Neural progenitor cell (in vitro differentiated cells): ENCODE measurements at regions not wholly inside any gene's neighbourhood (a gene's known extent, or its start where the extent isn't known, plus 50 kb on each side); places are given as distances from the start of the nearest gene placed in this dataset.

ENCODE experiments used
- DNase-seq: peaks from one replicate; pipeline ENCODE4 v3.0.0-alpha.2; 2016; ENCODE audit warnings: low spot score
- H2AFZ ChIP-seq: fragments of 200-600 bp; sonication (generic); replicated peaks from 2 replicates; pipeline ENCODE4 v1.6.1; 2016; ENCODE audit warnings: antibody characterized with exemption
- H3F3A ChIP-seq: fragments of 200-600 bp; sonication (generic); 2 replicates; pipeline ENCODE4 v1.6.1; 2016; ENCODE audit warnings: antibody characterized with exemption, low read depth
- H3K27ac ChIP-seq: fragments of 200-600 bp; sonication (generic); 2 replicates; pipeline ENCODE4 v1.5.1; 2016; ENCODE audit warnings: mild to moderate bottlenecking
- H3K27me3 ChIP-seq: fragments of 200-600 bp; sonication (generic); 2 replicates; pipeline ENCODE4 v1.6.1; 2016; ENCODE audit warnings: mild to moderate bottlenecking, moderate library complexity
- H3K36me3 ChIP-seq: fragments of 200-600 bp; sonication (generic); 2 replicates; pipeline ENCODE4 v1.5.1; 2016
- H3K4me1 ChIP-seq: fragments of 200-600 bp; sonication (generic); 2 replicates; pipeline ENCODE4 v1.6.1; 2016; ENCODE audit warnings: mixed run types
- H3K4me2 ChIP-seq: fragments of 200-600 bp; sonication (generic); 2 replicates; pipeline ENCODE4 v1.6.1; 2016
- H3K4me3 ChIP-seq: fragments of 200-600 bp; sonication (generic); 2 replicates; pipeline ENCODE4 v1.5.1; 2016
- H3K79me2 ChIP-seq: fragments of 200-600 bp; sonication (generic); 2 replicates; pipeline ENCODE4 v1.6.1; 2016; ENCODE audit warnings: low read depth
- H3K9ac ChIP-seq: fragments of 200-600 bp; sonication (generic); 2 replicates; pipeline ENCODE4 v1.6.1; 2016
- H3K9me3 ChIP-seq: fragments of 200-600 bp; sonication (generic); 2 replicates; pipeline ENCODE4 v1.5.1; 2016; ENCODE audit warnings: low read depth
- H4K20me1 ChIP-seq: fragments of 200-600 bp; sonication (generic); 2 replicates; pipeline ENCODE4 v1.6.1; 2016; ENCODE audit warnings: low read depth
- H3K27ac Mint-ChIP-seq: 3 replicates; pipeline ENCODE4 v1.8.0; 2021; ENCODE audit warnings: mixed read lengths
- H3K27me3 Mint-ChIP-seq: 2 replicates; pipeline ENCODE4 v1.8.0; 2022; ENCODE audit warnings: low read depth, mild to moderate bottlenecking, inconsistent platforms, moderate library complexity, mixed read lengths; ENCODE audit not compliant: insufficient read depth
- H3K36me3 Mint-ChIP-seq: 3 replicates; pipeline ENCODE4 v1.8.0; 2021; ENCODE audit warnings: mixed read lengths
- H3K4me1 Mint-ChIP-seq: 3 replicates; pipeline ENCODE4 v1.8.0; 2021; ENCODE audit warnings: mixed read lengths
- H3K4me3 Mint-ChIP-seq: 3 replicates; pipeline ENCODE4 v1.8.0; 2021; ENCODE audit warnings: mild to moderate bottlenecking, moderate library complexity, mixed read lengths
- H3K9me3 Mint-ChIP-seq: 3 replicates; pipeline ENCODE4 v1.8.0; 2020; ENCODE audit warnings: mixed read lengths
- CTCF ChIP-seq: fragments of 200-600 bp; sonication (generic); IDR thresholded peaks from 2 replicates; pipeline ENCODE4 v1.5.1; 2017; ENCODE audit warnings: antibody characterized with exemption, mild to moderate bottlenecking
- EZH2 ChIP-seq: fragments of 200-600 bp; sonication (generic); IDR thresholded peaks from 2 replicates; pipeline ENCODE4 v1.6.1; 2017; ENCODE audit warnings: antibody characterized with exemption, mild to moderate bottlenecking, moderate library complexity
- EZH2phosphoT487 ChIP-seq: fragments of 200-600 bp; sonication (generic); IDR thresholded peaks from 2 replicates; pipeline ENCODE4 v1.6.1; 2017; ENCODE audit warnings: antibody characterized with exemption

DNA sequence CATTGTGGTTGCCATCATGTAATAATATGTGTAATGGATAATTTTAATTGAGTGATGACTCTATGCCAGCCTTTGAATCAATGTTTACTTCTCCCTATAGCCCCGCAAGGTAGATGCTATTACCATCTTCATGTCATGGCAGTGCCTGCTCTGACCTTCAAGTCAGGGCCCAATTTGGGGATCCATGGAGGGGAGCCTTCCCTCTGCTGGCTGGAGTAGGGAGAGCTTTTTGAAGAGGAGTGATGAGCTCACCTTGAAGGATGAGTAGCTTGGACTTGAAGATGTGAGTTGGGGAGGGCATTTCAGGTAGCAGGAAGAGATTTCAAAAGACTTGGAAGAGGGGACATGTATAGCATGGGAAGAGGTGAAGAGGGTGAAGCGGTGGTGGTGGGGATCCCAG, 189.2 kb downstream of the FOXD2 start:
- H3K36me3 ChIP-seq = no peaks in the 10 kb centered on the region
- no peaks in the 10 kb centered on the region for H3K36me3 Mint-ChIP-seq
- H3K4me1 Mint-ChIP-seq = peaks cover 8% of the 10 kb centered on the region
- H3K9me3 ChIP-seq = no peaks in the 10 kb centered on the region
- no peaks in the 10 kb centered on the region for H3F3A ChIP-seq
- no peaks in the 10 kb centered on the region for H3K4me1 ChIP-seq
- H3K27ac Mint-ChIP-seq = no peak overlapping the region
- peaks cover 17% of the 10 kb centered on the region for H3K27me3 Mint-ChIP-seq
- H3K9ac ChIP-seq = no peak overlapping the region
- peaks cover 7% of the 10 kb centered on the region for H3K27me3 ChIP-seq
- DNase-seq = peak; percentile 20
- H3K4me3 Mint-ChIP-seq = no peak overlapping the region
- H3K27ac ChIP-seq = no peak overlapping the region
- H3K79me2 ChIP-seq = no peaks in the 10 kb centered on the region
- H2AFZ ChIP-seq = no peak overlapping the region
- H3K4me3 ChIP-seq = no peak overlapping the region
- no peak for TF ChIP-seq EZH2phosphoT487
- peak; percentile 19 for TF ChIP-seq CTCF
- H4K20me1 ChIP-seq = no peaks in the 10 kb centered on the region
- no peak overlapping the region for H3K4me2 ChIP-seq
- no peaks in the 10 kb centered on the region for H3K9me3 Mint-ChIP-seq

DNA sequence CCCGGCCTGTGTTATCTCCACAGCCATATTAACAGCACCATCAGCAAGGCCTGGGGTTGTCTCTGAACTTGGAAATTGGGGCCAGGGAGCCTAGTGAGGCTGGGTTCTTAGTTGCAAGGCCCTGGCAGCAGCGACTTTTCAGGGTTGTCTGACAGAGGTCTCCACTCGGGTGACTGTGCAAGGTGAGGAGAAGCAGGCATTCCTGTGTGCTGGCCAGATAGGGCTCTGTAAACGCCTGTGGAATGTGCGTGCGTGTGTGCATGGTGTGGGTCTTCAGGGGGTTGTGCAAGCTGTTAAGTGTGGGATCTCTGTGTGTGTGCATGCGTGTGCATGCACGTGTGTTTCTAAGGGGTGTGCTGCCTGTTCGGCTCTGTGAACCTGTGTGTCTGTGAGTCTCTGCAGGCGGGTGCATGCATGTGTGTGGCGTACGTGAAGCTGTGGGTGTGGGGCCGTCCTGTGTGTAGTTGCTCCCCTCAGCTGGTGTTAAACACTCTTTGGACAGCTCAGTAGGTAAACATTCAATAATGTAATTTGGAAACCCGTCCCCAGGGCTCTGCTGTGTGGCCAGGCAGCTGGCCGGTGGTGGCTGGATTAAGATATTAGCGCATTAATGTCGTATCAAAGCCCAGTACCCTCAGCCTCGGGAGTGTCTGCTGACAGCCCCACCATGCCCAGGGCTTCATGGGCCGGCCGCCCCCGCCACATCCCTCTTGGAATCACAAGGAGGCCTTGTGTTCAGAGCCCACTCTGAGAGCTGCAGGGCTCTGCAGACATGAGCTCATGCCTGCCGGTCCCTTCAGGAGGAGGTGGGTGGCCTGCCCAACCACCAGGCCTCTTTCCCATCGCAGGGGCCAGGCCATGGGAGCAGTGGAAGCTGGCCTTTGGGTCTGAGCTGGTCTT, 189.9 kb downstream of the FOXD2 start:
- H3K9me3 ChIP-seq = no peaks in the 10 kb centered on the region
- H3K4me3 ChIP-seq = no peak overlapping the region
- no peak for DNase-seq
- peaks cover 10% of the 10 kb centered on the region for H3K27me3 ChIP-seq
- no peak overlapping the region for H2AFZ ChIP-seq
- no peak overlapping the region for H3K27ac ChIP-seq
- H3K27me3 Mint-ChIP-seq = peaks cover 15% of the 10 kb centered on the region
- H3K4me1 Mint-ChIP-seq = peaks cover 8% of the 10 kb centered on the region
- no peaks in the 10 kb centered on the region for H4K20me1 ChIP-seq
- H3K9me3 Mint-ChIP-seq = no peaks in the 10 kb centered on the region
- H3K79me2 ChIP-seq = no peaks in the 10 kb centered on the region
- H3K36me3 ChIP-seq = no peaks in the 10 kb centered on the region
- no peak for TF ChIP-seq EZH2phosphoT487
- TF ChIP-seq CTCF = no peak
- no peak for TF ChIP-seq EZH2
- no peaks in the 10 kb centered on the region for H3K4me1 ChIP-seq
- no peak overlapping the region for H3K4me3 Mint-ChIP-seq
- H3K27ac Mint-ChIP-seq = no peak overlapping the region
- no peak overlapping the region for H3K9ac ChIP-seq
- no peaks in the 10 kb centered on the region for H3K36me3 Mint-ChIP-seq
- no peak overlapping the region for H3K4me2 ChIP-seq
- no peaks in the 10 kb centered on the region for H3F3A ChIP-seq

DNA sequence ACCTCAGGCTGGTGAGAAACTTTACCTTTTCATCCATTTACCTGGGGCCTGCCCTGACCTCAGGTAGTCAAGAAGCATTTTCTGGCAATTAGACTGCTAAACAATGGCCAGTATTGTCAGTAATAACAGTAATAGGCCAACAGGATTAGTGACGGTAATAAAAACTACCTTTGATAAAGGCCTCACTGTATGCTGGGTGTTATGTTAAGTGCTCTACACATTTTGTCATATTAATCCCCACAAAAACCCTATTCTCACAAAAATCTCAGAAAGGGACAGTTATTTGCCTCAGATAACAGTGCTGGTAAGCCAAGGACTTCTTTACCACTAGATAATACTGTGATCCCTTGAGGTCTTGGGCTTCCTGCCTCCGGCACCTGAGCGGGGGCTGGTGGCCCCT, 191.4 kb downstream of the FOXD2 start:
- Histone ChIP-seq H3F3A (no peaks in the 10 kb centered on the region), H3K27me3 (peaks cover 22% of the 10 kb centered on the region), H3K79me2 (no peaks in the 10 kb centered on the region), H3K4me2 (no peak overlapping the region), H3K36me3 (no peaks in the 10 kb centered on the region), H3K9me3 (no peaks in the 10 kb centered on the region), H3K4me1 (no peaks in the 10 kb centered on the region), H4K20me1 (no peaks in the 10 kb centered on the region), H2AFZ (no peak overlapping the region), H3K4me3 (no peak overlapping the region), H3K27ac (no peak overlapping the region), H3K9ac (no peak overlapping the region)
- no peaks in the 10 kb centered on the region for H3K36me3 Mint-ChIP-seq
- H3K27me3 Mint-ChIP-seq = peaks cover 13% of the 10 kb centered on the region
- DNase-seq = no peak
- H3K4me3 Mint-ChIP-seq = no peak overlapping the region
- TF ChIP-seq EZH2 = no peak
- no peak for TF ChIP-seq EZH2phosphoT487
- no peak for TF ChIP-seq CTCF
- H3K4me1 Mint-ChIP-seq = peaks cover 8% of the 10 kb centered on the region
- no peak overlapping the region for H3K27ac Mint-ChIP-seq
- H3K9me3 Mint-ChIP-seq = no peaks in the 10 kb centered on the region
